ENCODE measurements at regions not wholly inside any gene's neighbourhood (a gene's known extent, or its start where the extent isn't known, plus 50 kb on each side); places are given as distances from the start of the nearest gene placed in this dataset.

- H3K9me3 ChIP-seq (ENCODE audit: control insufficient read depth, low read length), result no peaks in the 10 kb centered on the region
- intact Hi-C loops (cut with DNase I), result no loop called here
Observed at GRCh38 chr14:47899685-47900084, 224.3 kb upstream of the MDGA2 start.

GRCh38 chr14:47874350-47874749 lies 198.9 kb upstream of the MDGA2 start:
- WGBS, 2 donors, result 86 to 91% methylated on average over 7 of the region's 7 CpGs
- Histone ChIP-seq H3K36me3 (ENCODE audit: control insufficient read depth in 1 of 2, insufficient read depth in 2 of 2, low read length in 1 of 2) (no peaks in the 10 kb centered on the region), H3K4me3 (ENCODE audit: low read length in 2 of 2) (no peak overlapping the region), H3K27me3 (ENCODE audit: control insufficient read depth in 1 of 2, insufficient read depth in 2 of 2, low read length in 1 of 2) (no peaks in the 10 kb centered on the region), H3K27ac (ENCODE audit: low read depth in 1 of 2, low read length in 2 of 2) (no peak overlapping the region), H3K4me1 (ENCODE audit: control insufficient read depth in 1 of 2, insufficient read depth in 2 of 2, low read length in 2 of 2) (no peaks in the 10 kb centered on the region), H3K9me3 (ENCODE audit: control insufficient read depth, low read length) (no peaks in the 10 kb centered on the region)
- DNase-seq (no peak), ATAC-seq (ENCODE audit: low FRiP score) (no peak)
- intact Hi-C loops (cut with DNase I), result no loop called here

More at GRCh38 chr14:47899685-47900084, 224.3 kb upstream of the MDGA2 start:
- Histone ChIP-seq H3K27ac (ENCODE audit: low read depth in 1 of 2, low read length in 2 of 2) (no peak overlapping the region), H3K4me1 (ENCODE audit: control insufficient read depth in 1 of 2, insufficient read depth in 2 of 2, low read length in 2 of 2) (no peaks in the 10 kb centered on the region), H3K36me3 (ENCODE audit: control insufficient read depth in 1 of 2, insufficient read depth in 2 of 2, low read length in 1 of 2) (no peaks in the 10 kb centered on the region), H3K27me3 (ENCODE audit: control insufficient read depth in 1 of 2, insufficient read depth in 2 of 2, low read length in 1 of 2) (no peaks in the 10 kb centered on the region), H3K4me3 (ENCODE audit: low read length in 2 of 2) (no peak overlapping the region)
- DNase-seq, result no peak
- no peak for ATAC-seq (ENCODE audit: low FRiP score)
- WGBS, 2 donors, result 72 to 73% methylated on average over 5 of the region's 5 CpGs

GRCh38 chr14:47872588-47872987 lies 197.2 kb upstream of the MDGA2 start:
- Histone ChIP-seq H3K36me3 (ENCODE audit: control insufficient read depth in 1 of 2, insufficient read depth in 2 of 2, low read length in 1 of 2) (no peaks in the 10 kb centered on the region), H3K27me3 (ENCODE audit: control insufficient read depth in 1 of 2, insufficient read depth in 2 of 2, low read length in 1 of 2) (no peaks in the 10 kb centered on the region), H3K27ac (ENCODE audit: low read depth in 1 of 2, low read length in 2 of 2) (no peak overlapping the region), H3K9me3 (ENCODE audit: control insufficient read depth, low read length) (no peaks in the 10 kb centered on the region), H3K4me3 (ENCODE audit: low read length in 2 of 2) (no peak overlapping the region), H3K4me1 (ENCODE audit: control insufficient read depth in 1 of 2, insufficient read depth in 2 of 2, low read length in 2 of 2) (no peaks in the 10 kb centered on the region)
- ATAC-seq (ENCODE audit: low FRiP score) (no peak), DNase-seq (no peak)
- intact Hi-C loops (cut with DNase I), result no loop called here
- 79 to 84% methylated on average over 2 of the region's 2 CpGs for WGBS, 2 donors

- no peaks in the 10 kb centered on the region for H3K36me3 ChIP-seq (ENCODE audit: control insufficient read depth in 1 of 2, insufficient read depth in 2 of 2, low read length in 1 of 2)
- H3K4me3 ChIP-seq (ENCODE audit: low read length in 2 of 2), result no peak overlapping the region
- DNase-seq (no peak), ATAC-seq (ENCODE audit: low FRiP score) (no peak)
- H3K9me3 ChIP-seq (ENCODE audit: control insufficient read depth, low read length), result no peaks in the 10 kb centered on the region
- intact Hi-C loops (cut with DNase I), result no loop called here
- H3K4me1 ChIP-seq (ENCODE audit: control insufficient read depth in 1 of 2, insufficient read depth in 2 of 2, low read length in 2 of 2), result no peaks in the 10 kb centered on the region
- H3K27ac ChIP-seq (ENCODE audit: low read depth in 1 of 2, low read length in 2 of 2), result no peak overlapping the region
- no peaks in the 10 kb centered on the region for H3K27me3 ChIP-seq (ENCODE audit: control insufficient read depth in 1 of 2, insufficient read depth in 2 of 2, low read length in 1 of 2)
Observed at GRCh38 chr14:47863441-47863840, 188.0 kb upstream of the MDGA2 start.

GRCh38 chr14:47857646-47858045 lies 182.2 kb upstream of the MDGA2 start:
- H3K27me3 ChIP-seq (ENCODE audit: control insufficient read depth in 1 of 2, insufficient read depth in 2 of 2, low read length in 1 of 2), result no peaks in the 10 kb centered on the region
- H3K9me3 ChIP-seq (ENCODE audit: control insufficient read depth, low read length), result no peaks in the 10 kb centered on the region
- no peaks in the 10 kb centered on the region for H3K36me3 ChIP-seq (ENCODE audit: control insufficient read depth in 1 of 2, insufficient read depth in 2 of 2, low read length in 1 of 2)
- no peak overlapping the region for H3K27ac ChIP-seq (ENCODE audit: low read depth in 1 of 2, low read length in 2 of 2)
- no peak overlapping the region for H3K4me3 ChIP-seq (ENCODE audit: low read length in 2 of 2)
- WGBS, 2 donors, result 50 to 59% methylated on average over 4 of the region's 4 CpGs
- H3K4me1 ChIP-seq (ENCODE audit: control insufficient read depth in 1 of 2, insufficient read depth in 2 of 2, low read length in 2 of 2), result no peaks in the 10 kb centered on the region
- DNase-seq (no peak), ATAC-seq (ENCODE audit: low FRiP score) (no peak)
- intact Hi-C loops (cut with DNase I), result no loop called here

- no peaks in the 10 kb centered on the region for H3K27me3 ChIP-seq (ENCODE audit: control insufficient read depth in 1 of 2, insufficient read depth in 2 of 2, low read length in 1 of 2)
Observed at GRCh38 chr14:47852278-47852677, 176.9 kb upstream of the MDGA2 start.

GRCh38 chr14:47846008-47846407 lies 170.6 kb upstream of the MDGA2 start:
- DNase-seq, result no peak
- intact Hi-C loops (cut with DNase I), result no loop called here
- no peaks in the 10 kb centered on the region for H3K27me3 ChIP-seq (ENCODE audit: control insufficient read depth in 1 of 2, insufficient read depth in 2 of 2, low read length in 1 of 2)
- ATAC-seq (ENCODE audit: low FRiP score), result no peak
- no peak overlapping the region for H3K4me3 ChIP-seq (ENCODE audit: low read length in 2 of 2)
- H3K36me3 ChIP-seq (ENCODE audit: control insufficient read depth in 1 of 2, insufficient read depth in 2 of 2, low read length in 1 of 2), result no peaks in the 10 kb centered on the region
- 59 to 64% methylated on average over 4 of the region's 4 CpGs for WGBS, 2 donors
- H3K9me3 ChIP-seq (ENCODE audit: control insufficient read depth, low read length), result no peaks in the 10 kb centered on the region
- H3K4me1 ChIP-seq (ENCODE audit: control insufficient read depth in 1 of 2, insufficient read depth in 2 of 2, low read length in 2 of 2), result no peaks in the 10 kb centered on the region
- H3K27ac ChIP-seq (ENCODE audit: low read depth in 1 of 2, low read length in 2 of 2), result no peak overlapping the region

More at GRCh38 chr14:47852278-47852677, 176.9 kb upstream of the MDGA2 start:
- H3K4me3 ChIP-seq (ENCODE audit: low read length in 2 of 2), result no peak overlapping the region
- no peaks in the 10 kb centered on the region for H3K9me3 ChIP-seq (ENCODE audit: control insufficient read depth, low read length)
- intact Hi-C loops (cut with DNase I), result no loop called here
- ATAC-seq (ENCODE audit: low FRiP score), result no peak
- H3K36me3 ChIP-seq (ENCODE audit: control insufficient read depth in 1 of 2, insufficient read depth in 2 of 2, low read length in 1 of 2), result no peaks in the 10 kb centered on the region
- H3K27ac ChIP-seq (ENCODE audit: low read depth in 1 of 2, low read length in 2 of 2), result no peak overlapping the region
- 0 to 45% methylated on average over 1 of the region's 1 CpG for WGBS, 2 donors
- H3K4me1 ChIP-seq (ENCODE audit: control insufficient read depth in 1 of 2, insufficient read depth in 2 of 2, low read length in 2 of 2), result no peaks in the 10 kb centered on the region
- DNase-seq, result no peak

GRCh38 chr14:47843236-47843635 lies 167.8 kb upstream of the MDGA2 start:
- ATAC-seq (ENCODE audit: low FRiP score) (no peak), DNase-seq (no peak)
- no peak overlapping the region for H3K27ac ChIP-seq (ENCODE audit: low read depth in 1 of 2, low read length in 2 of 2)
- no peaks in the 10 kb centered on the region for H3K4me1 ChIP-seq (ENCODE audit: control insufficient read depth in 1 of 2, insufficient read depth in 2 of 2, low read length in 2 of 2)
- WGBS, 2 donors, result 63 to 85% methylated on average over 2 of the region's 2 CpGs
- no peaks in the 10 kb centered on the region for H3K27me3 ChIP-seq (ENCODE audit: control insufficient read depth in 1 of 2, insufficient read depth in 2 of 2, low read length in 1 of 2)
- no peaks in the 10 kb centered on the region for H3K9me3 ChIP-seq (ENCODE audit: control insufficient read depth, low read length)
- H3K4me3 ChIP-seq (ENCODE audit: low read length in 2 of 2), result no peak overlapping the region
- H3K36me3 ChIP-seq (ENCODE audit: control insufficient read depth in 1 of 2, insufficient read depth in 2 of 2, low read length in 1 of 2), result no peaks in the 10 kb centered on the region
- intact Hi-C loops (cut with DNase I), result no loop called here

GRCh38 chr14:47833011-47833410 lies 157.6 kb upstream of the MDGA2 start:
- ATAC-seq (ENCODE audit: low FRiP score) (no peak), DNase-seq (no peak)
- H3K4me1 ChIP-seq (ENCODE audit: control insufficient read depth in 1 of 2, insufficient read depth in 2 of 2, low read length in 2 of 2), result no peaks in the 10 kb centered on the region
- no peak overlapping the region for H3K27ac ChIP-seq (ENCODE audit: low read depth in 1 of 2, low read length in 2 of 2)
- no peaks in the 10 kb centered on the region for H3K36me3 ChIP-seq (ENCODE audit: control insufficient read depth in 1 of 2, insufficient read depth in 2 of 2, low read length in 1 of 2)
- no peaks in the 10 kb centered on the region for H3K27me3 ChIP-seq (ENCODE audit: control insufficient read depth in 1 of 2, insufficient read depth in 2 of 2, low read length in 1 of 2)
- no peak overlapping the region for H3K4me3 ChIP-seq (ENCODE audit: low read length in 2 of 2)
- intact Hi-C loops (cut with DNase I), result no loop called here
- no peaks in the 10 kb centered on the region for H3K9me3 ChIP-seq (ENCODE audit: control insufficient read depth, low read length)
